B cell (primary cell): ENCODE measurements at regions not wholly inside any gene's neighbourhood (a gene's known extent, or its start where the extent isn't known, plus 50 kb on each side); places are given as distances from the start of the nearest gene placed in this dataset.

Experiments used
- ATAC-seq: fragments of 200-7000 bp; cut with Tn5 transposase; one replicate; pipeline ENCODE4 v1.10.0; 2021; ENCODE audit warnings: low read depth, mild to moderate bottlenecking, moderate number of reproducible peaks, moderate library complexity
- CTCF ChIA-PET: fragments of 350-600 bp; sonication (Branson Sonifier 250); formaldehyde crosslinking; loops from one replicate; lab custom pipeline; 2021; ENCODE audit warnings: antibody characterized with exemption, inconsistent platforms; lab: Charles Lee
- POLR2A ChIA-PET: fragments of 350-600 bp; sonication (Branson Sonifier 250); formaldehyde crosslinking; loops from one replicate; lab custom pipeline; 2021; ENCODE audit warnings: antibody characterized with exemption; lab: Charles Lee
- DNase-seq: peaks from one replicate; pipeline ENCODE4 v3.0.0; 2013
- H2AFZ ChIP-seq: 2 replicates; pipeline ENCODE4 v1.6.1; 2012; ENCODE audit warnings: mild to moderate bottlenecking, low read depth, low read length; ENCODE audit not compliant: insufficient read depth, poor library complexity, severe bottlenecking
- H3K27ac ChIP-seq, 2 donors: 1 replicate in 1 of 2; 2 replicates in 1 of 2; pipeline ENCODE4 v1.5.1; 2012 to 2013; ENCODE audit warnings: low read length in 2 of 2, mild to moderate bottlenecking in 2 of 2, moderate library complexity in 1 of 2
- H3K27me3 ChIP-seq, 4 experiments: fragments of 200-600 bp in 1 of 4; sonication (generic) in 1 of 4; replicated peaks in 1 of 4; 1 replicate in 2 of 4; 2 replicates in 2 of 4; pipeline versions ENCODE4 v1.6.1 to v1.7.0; 2013 to 2016; ENCODE audit warnings: low read length in 3 of 4, mild to moderate bottlenecking in 2 of 4, mixed read lengths in 1 of 4, moderate library complexity in 1 of 4; ENCODE audit not compliant: insufficient read depth in 4 of 4, control insufficient read depth in 3 of 4; ENCODE audit errors: control extremely low read depth in 1 of 4
- H3K36me3 ChIP-seq, 2 experiments: replicated peaks in 1 of 2; 1 replicate in 1 of 2; 2 replicates in 1 of 2; pipeline versions ENCODE4 v1.6.1 to v1.7.1; 2013; ENCODE audit warnings: low read length in 1 of 2; ENCODE audit not compliant: insufficient read depth in 2 of 2, control insufficient read depth in 1 of 2; ENCODE audit errors: control extremely low read depth in 1 of 2, extremely low read depth in 1 of 2
- H3K4me1 ChIP-seq, 2 donors: fragments of 200-600 bp in 1 of 2; sonication (generic) in 1 of 2; 1 replicate in 1 of 2; 2 replicates in 1 of 2; pipeline versions ENCODE4 v1.5.1 to v1.6.1; 2013 to 2017; ENCODE audit warnings: low read length in 2 of 2; ENCODE audit not compliant: control insufficient read depth in 2 of 2, insufficient read depth in 2 of 2
- H3K4me2 ChIP-seq: replicated peaks from 2 replicates; pipeline ENCODE3; 2012; ENCODE audit warnings: mild to moderate bottlenecking, low read depth, low read length; ENCODE audit not compliant: poor library complexity, severe bottlenecking
- H3K4me3 ChIP-seq, 5 experiments: fragments of 200-600 bp in 1 of 5; sonication (generic) in 1 of 5; 1 replicate in 3 of 5; 2 replicates in 2 of 5; pipeline versions ENCODE4 v1.5.1 to v1.7.0; 2011 to 2016; ENCODE audit warnings: low read length in 4 of 5, mild to moderate bottlenecking in 4 of 5, low read depth in 2 of 5, control low read depth in 1 of 5, moderate library complexity in 1 of 5; ENCODE audit not compliant: insufficient read depth in 1 of 5; ENCODE audit errors: control extremely low read depth in 1 of 5, extremely low read depth in 1 of 5
- H3K79me2 ChIP-seq: fragments of 200-600 bp; sonication (generic); one replicate; pipeline ENCODE4 v1.6.0; 2016; ENCODE audit warnings: low read length; ENCODE audit not compliant: control insufficient read depth, insufficient read depth
- H3K9ac ChIP-seq: fragments of 200-600 bp; sonication (generic); 2 replicates; pipeline ENCODE4 v1.6.1; 2017; ENCODE audit warnings: mild to moderate bottlenecking, low read length, moderate library complexity
- H3K9me3 ChIP-seq, 3 donors: one replicate each; pipeline versions ENCODE4 v1.6.1 to v1.7.1; 2013; ENCODE audit warnings: low read length in 2 of 3; ENCODE audit not compliant: control insufficient read depth in 2 of 3, insufficient read depth in 1 of 3; ENCODE audit errors: control extremely low read depth in 1 of 3
- H4K20me1 ChIP-seq: 2 replicates; pipeline ENCODE4 v1.6.0; 2012; ENCODE audit warnings: mild to moderate bottlenecking, low read length; ENCODE audit not compliant: insufficient read depth, control insufficient read depth, poor library complexity, severe bottlenecking
- H3K27ac Mint-ChIP-seq: one replicate; pipeline ENCODE4 v1.8.0; 2021; ENCODE audit warnings: mixed read lengths
- H3K27me3 Mint-ChIP-seq: one replicate; pipeline ENCODE4 v1.8.0; 2021; ENCODE audit warnings: mixed read lengths
- H3K4me1 Mint-ChIP-seq: one replicate; pipeline ENCODE4 v1.8.0; 2021; ENCODE audit warnings: mixed read lengths
- H3K4me3 Mint-ChIP-seq: one replicate; pipeline ENCODE4 v1.8.0; 2021; ENCODE audit warnings: mixed read lengths
- H3K9me3 Mint-ChIP-seq: one replicate; pipeline ENCODE4 v1.8.0; 2022; ENCODE audit warnings: mixed read lengths; ENCODE audit not compliant: insufficient read depth
- EZH2 ChIP-seq: IDR thresholded peaks from 2 replicates; pipeline ENCODE4 v1.6.1; 2012; ENCODE audit warnings: borderline replicate concordance, low read depth, mild to moderate bottlenecking, moderate library complexity, low read length; ENCODE audit not compliant: insufficient read depth, poor library complexity, severe bottlenecking
- WGBS: methylation state at CpG from one replicate; pipeline ENCODE4 v1.1.5; 2013; ENCODE audit warnings: missing lambda C conversion rate; ENCODE audit not compliant: insufficient coverage; 5-methylcytosine and 5-hydroxymethylcytosine counted together
- intact Hi-C: fragments of 100-400 bp; cut with micrococcal nuclease; formaldehyde crosslinking; loops from one replicate; pipeline ENCODE4 v1.10.0; 2022
- TF ChIP-seq, protein P1 (sequence below): fragments of 200-600 bp; IDR thresholded peaks from one replicate; pipeline ENCODE4 v1.8.0; 2022; ENCODE audit warnings: antibody characterized with exemption, mild to moderate bottlenecking

DNA sequence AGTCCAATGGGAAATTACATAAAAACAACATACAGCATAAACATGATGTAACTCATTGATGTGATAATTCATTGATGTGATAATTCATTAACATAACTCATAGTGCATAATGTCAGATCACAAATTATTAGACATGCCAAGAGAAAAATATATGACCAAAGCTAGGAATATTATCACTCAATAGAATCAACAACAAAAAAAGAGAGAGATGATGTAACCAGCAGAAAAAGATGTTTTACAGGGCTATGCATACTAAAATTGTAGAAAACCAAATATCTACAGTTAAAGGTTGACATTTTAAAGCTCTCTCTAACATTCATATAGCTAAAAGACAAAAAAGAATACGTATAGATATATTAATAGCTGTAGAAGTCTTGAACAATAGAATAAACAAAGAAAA lies 1067.2 kb upstream of the ADGRB3 start:
- Histone ChIP-seq H3K9me3 (peaks cover 0 to 3% (median 2%) of the 10 kb centered on the region in 3 donors), H3K27me3 (no peaks in the 10 kb centered on the region), H4K20me1 (no peaks in the 10 kb centered on the region), H3K27ac (no peak overlapping the region), H3K4me1 (no peaks in the 10 kb centered on the region), H3K79me2 (no peaks in the 10 kb centered on the region), H2AFZ (no peak overlapping the region), H3K4me3 (no peak overlapping the region), H3K4me2 (no peak overlapping the region), H3K36me3 (no peaks in the 10 kb centered on the region), H3K9ac (no peak overlapping the region)
- DNase-seq (no peak), ATAC-seq (no peak)
- whole genome bisulfite sequencing, result no CpG with 5 or more reads among the region's 1 CpG
- ChIA-PET POLR2A (no interaction called here), CTCF (no interaction called here)
- H3K4me3 Mint-ChIP-seq, result no peak overlapping the region
- H3K9me3 Mint-ChIP-seq, result peaks cover 3% of the 10 kb centered on the region
- H3K27ac Mint-ChIP-seq, result no peak overlapping the region
- no peaks in the 10 kb centered on the region for H3K4me1 Mint-ChIP-seq
- intact Hi-C loops, result no loop called here
- no peaks in the 10 kb centered on the region for H3K27me3 Mint-ChIP-seq
- TF ChIP-seq, protein P1, sequence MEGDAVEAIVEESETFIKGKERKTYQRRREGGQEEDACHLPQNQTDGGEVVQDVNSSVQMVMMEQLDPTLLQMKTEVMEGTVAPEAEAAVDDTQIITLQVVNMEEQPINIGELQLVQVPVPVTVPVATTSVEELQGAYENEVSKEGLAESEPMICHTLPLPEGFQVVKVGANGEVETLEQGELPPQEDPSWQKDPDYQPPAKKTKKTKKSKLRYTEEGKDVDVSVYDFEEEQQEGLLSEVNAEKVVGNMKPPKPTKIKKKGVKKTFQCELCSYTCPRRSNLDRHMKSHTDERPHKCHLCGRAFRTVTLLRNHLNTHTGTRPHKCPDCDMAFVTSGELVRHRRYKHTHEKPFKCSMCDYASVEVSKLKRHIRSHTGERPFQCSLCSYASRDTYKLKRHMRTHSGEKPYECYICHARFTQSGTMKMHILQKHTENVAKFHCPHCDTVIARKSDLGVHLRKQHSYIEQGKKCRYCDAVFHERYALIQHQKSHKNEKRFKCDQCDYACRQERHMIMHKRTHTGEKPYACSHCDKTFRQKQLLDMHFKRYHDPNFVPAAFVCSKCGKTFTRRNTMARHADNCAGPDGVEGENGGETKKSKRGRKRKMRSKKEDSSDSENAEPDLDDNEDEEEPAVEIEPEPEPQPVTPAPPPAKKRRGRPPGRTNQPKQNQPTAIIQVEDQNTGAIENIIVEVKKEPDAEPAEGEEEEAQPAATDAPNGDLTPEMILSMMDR, result no peak
- no peak for TF ChIP-seq EZH2

DNA sequence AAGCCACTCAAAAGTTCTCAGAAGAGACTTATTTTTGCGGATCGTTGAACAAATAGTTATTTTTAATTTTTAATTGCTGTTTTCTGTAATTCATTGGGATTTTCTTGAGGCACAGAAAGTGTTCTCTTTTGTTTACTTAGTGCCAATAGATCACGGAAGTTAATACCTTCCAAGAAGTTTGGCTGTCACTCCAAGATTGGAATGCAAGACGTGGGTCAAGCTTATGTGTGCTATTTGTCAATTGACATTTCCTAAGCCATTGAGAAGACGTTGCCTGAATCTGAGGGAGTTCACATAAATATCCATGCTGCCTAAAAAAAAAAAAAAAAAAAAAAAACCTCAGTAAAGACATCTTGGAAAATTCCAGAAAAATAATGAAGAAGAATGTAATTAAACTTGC lies 1071.4 kb upstream of the ADGRB3 start:
- WGBS, result 100% methylated on average over 1 of the region's 5 CpGs
- POLR2A ChIA-PET, result no interaction called here

More for the DNA sequence above, 1071.4 kb upstream of the ADGRB3 start:
- Mint-ChIP-seq H3K9me3 (no peaks in the 10 kb centered on the region), H3K4me3 (no peak overlapping the region), H3K4me1 (no peaks in the 10 kb centered on the region), H3K27ac (no peak overlapping the region), H3K27me3 (no peaks in the 10 kb centered on the region)
- ATAC-seq (no peak), DNase-seq (no peak)
- Histone ChIP-seq H3K36me3 (no peaks in the 10 kb centered on the region), H3K9me3 (peaks cover 0 to 3% (median 2%) of the 10 kb centered on the region in 3 donors), H2AFZ (no peak overlapping the region), H3K27ac (no peak overlapping the region), H3K4me3 (no peak overlapping the region), H3K9ac (no peak overlapping the region), H3K4me2 (no peak overlapping the region), H3K4me1 (no peaks in the 10 kb centered on the region), H3K79me2 (no peaks in the 10 kb centered on the region), H4K20me1 (no peaks in the 10 kb centered on the region), H3K27me3 (no peaks in the 10 kb centered on the region)
- no peak for TF ChIP-seq EZH2
- TF ChIP-seq, protein P1, result no peak
- CTCF ChIA-PET, result no interaction called here
- intact Hi-C loops, result no loop called here
